Activated CD4-positive, alpha-beta T cell treated with anti-CD3 and anti-CD28 coated beads, Interleukin-2, amount 10 ng/mL, durations not matched to agents 24 days and 14 days (primary cell): ENCODE measurements at regions not wholly inside any gene's neighbourhood (a gene's known extent, or its start where the extent isn't known, plus 50 kb on each side); places are given as distances from the start of the nearest gene placed in this dataset.

Experiments
- DNase-seq: peaks from one replicate; pipeline ENCODE4 v3.0.0; 2022
- H3K27ac Mint-ChIP-seq: one replicate; pipeline ENCODE4 v1.8.0; 2022; ENCODE audit warnings: mild to moderate bottlenecking, mixed read lengths
- H3K27me3 Mint-ChIP-seq: one replicate; pipeline ENCODE4 v1.8.0; 2022; ENCODE audit warnings: mixed read lengths
- H3K36me3 Mint-ChIP-seq: one replicate; pipeline ENCODE4 v1.8.0; 2022; ENCODE audit warnings: low read depth, mild to moderate bottlenecking, mixed read lengths
- H3K4me1 Mint-ChIP-seq: one replicate; pipeline ENCODE4 v1.8.0; 2021; ENCODE audit warnings: mixed read lengths
- H3K4me3 Mint-ChIP-seq: one replicate; pipeline ENCODE4 v1.8.0; 2022; ENCODE audit warnings: mild to moderate bottlenecking, moderate library complexity, mixed read lengths
- H3K9me3 Mint-ChIP-seq: one replicate; pipeline ENCODE4 v1.8.0; 2021; ENCODE audit warnings: mixed read lengths
- intact Hi-C: fragments of 100-400 bp; cut with micrococcal nuclease; formaldehyde crosslinking; loops from one replicate; pipeline ENCODE4 v1.15.1; 2023

DNA sequence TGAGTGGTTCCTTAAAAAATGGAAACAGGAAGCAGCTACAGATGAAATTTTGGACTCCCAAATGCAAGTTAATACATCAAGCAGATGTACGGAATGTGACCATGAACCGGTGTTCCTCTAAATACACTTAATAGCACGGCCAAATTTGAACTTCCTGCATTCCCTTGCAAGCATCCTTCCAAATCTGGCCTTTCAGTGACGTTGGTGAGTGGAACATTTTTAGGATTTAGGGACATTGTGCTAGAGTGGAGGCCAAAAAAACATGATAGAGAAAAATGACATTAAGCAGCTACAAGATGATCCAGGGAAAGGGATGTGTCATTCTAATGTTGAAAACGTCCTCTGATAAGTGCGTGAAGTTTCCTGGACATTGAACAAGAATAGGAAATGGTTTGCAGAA lies 62.1 kb downstream of the CTAGE1 start:
- DNase-seq, result no peak
- no peak overlapping the region for H3K4me3 Mint-ChIP-seq
- H3K9me3 Mint-ChIP-seq, result no peaks in the 10 kb centered on the region
- H3K36me3 Mint-ChIP-seq, result no peaks in the 10 kb centered on the region
- no peak overlapping the region for H3K27ac Mint-ChIP-seq
- no peaks in the 10 kb centered on the region for H3K4me1 Mint-ChIP-seq
- peaks cover 3% of the 10 kb centered on the region for H3K27me3 Mint-ChIP-seq
- intact Hi-C loops, result no loop called here

- H3K4me1 Mint-ChIP-seq, result no peaks in the 10 kb centered on the region
- H3K27ac Mint-ChIP-seq, result no peak overlapping the region
- H3K27me3 Mint-ChIP-seq, result peaks cover 8% of the 10 kb centered on the region
- no peak for DNase-seq
- H3K9me3 Mint-ChIP-seq, result no peaks in the 10 kb centered on the region
- intact Hi-C loops, result no loop called here
- H3K36me3 Mint-ChIP-seq, result no peaks in the 10 kb centered on the region
- H3K4me3 Mint-ChIP-seq, result no peak overlapping the region
Observed at GRCh38 chr18:22355069-22355468, 62.6 kb downstream of the CTAGE1 start.

GRCh38 chr18:22349966-22350365 lies 67.7 kb downstream of the CTAGE1 start:
- Mint-ChIP-seq H3K27ac (no peak overlapping the region), H3K9me3 (peaks cover 4% of the 10 kb centered on the region), H3K27me3 (peaks cover 49% of the 10 kb centered on the region), H3K4me3 (no peak overlapping the region), H3K4me1 (peaks cover 3% of the 10 kb centered on the region), H3K36me3 (no peaks in the 10 kb centered on the region)
- DNase-seq, result no peak
- intact Hi-C loops, result loop anchor here (5.0 kb wide), 2 partner anchors 108 to 183 kb away; partner anchors contain the start of gene GATA6

DNA sequence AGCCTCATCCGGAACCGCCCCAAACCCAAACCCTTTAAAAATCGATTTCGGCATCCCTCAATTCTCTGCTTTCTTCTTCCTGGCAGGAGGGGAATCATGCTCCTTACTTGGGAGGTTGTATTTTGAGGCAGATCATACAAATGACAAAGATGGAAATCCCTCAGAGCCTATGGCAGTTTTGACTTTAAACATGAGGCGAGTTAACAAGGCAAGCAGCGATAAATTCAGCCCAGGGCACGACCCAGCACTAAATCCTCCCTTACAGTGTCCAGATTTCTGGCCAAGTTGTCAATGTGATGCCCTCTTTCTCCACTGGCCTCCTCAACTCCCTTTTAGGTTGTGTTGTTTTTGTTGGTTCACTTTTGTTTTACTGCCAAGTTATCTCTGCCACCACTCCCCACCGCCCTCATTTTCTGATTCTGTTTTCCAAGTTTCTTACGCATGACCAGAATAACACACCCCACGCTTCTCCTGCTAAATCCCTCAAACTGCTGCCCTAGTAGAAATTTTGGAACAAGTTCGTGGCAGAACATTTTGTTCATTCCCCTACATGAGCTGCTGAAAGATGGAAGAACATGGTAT lies 68.3 kb downstream of the CTAGE1 start:
- peaks cover 3% of the 10 kb centered on the region for H3K4me1 Mint-ChIP-seq
- H3K27ac Mint-ChIP-seq, result no peak overlapping the region
- H3K4me3 Mint-ChIP-seq, result no peak overlapping the region
- intact Hi-C loops, result loop anchor here (5.0 kb wide), 2 partner anchors 107 to 182 kb away; partner anchors contain the start of gene GATA6
- no peaks in the 10 kb centered on the region for H3K36me3 Mint-ChIP-seq
- peaks cover 4% of the 10 kb centered on the region for H3K9me3 Mint-ChIP-seq
- DNase-seq, result no peak
- peaks cover 49% of the 10 kb centered on the region for H3K27me3 Mint-ChIP-seq

DNA sequence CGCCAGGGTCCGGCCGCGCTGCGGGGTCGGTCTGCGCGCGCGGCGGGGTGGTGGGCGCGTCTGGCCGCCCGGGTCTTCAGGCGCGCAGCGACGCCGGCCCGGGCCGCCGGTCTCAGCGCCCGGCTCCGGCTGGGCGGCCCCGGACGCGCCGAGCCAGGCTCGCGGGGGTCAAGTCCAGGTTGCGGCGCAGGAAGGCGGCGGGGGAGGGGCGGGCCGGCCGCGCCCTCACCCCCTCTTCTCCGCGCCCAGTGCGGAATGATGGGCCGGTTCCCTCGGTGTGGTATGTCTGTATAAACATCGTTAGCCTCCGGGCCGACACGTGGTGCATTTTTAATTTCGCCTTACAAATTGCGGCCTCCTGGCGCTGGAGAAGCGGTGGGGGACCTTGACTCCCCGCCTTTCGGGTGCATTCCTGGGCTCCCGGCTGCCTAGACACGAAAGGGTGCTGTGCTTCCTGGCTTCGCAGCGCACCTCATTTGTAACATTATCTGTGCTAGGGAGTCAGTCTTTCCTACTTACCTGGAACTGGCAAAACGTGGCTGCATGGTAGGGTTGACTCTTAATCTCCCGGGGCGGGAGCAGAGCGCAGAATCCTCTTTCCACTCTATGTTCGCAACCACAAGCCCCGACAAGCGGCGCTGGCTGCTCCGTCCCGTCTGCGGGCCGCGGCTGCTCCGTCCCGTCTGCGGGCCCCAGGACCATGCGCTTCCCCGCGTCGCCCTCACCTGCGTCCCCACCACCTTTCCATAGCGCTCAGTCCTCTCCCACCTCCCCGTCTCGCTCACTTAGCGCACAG lies 69.0 kb downstream of the CTAGE1 start:
- DNase-seq, result no peak
- Mint-ChIP-seq H3K9me3 (peaks cover 4% of the 10 kb centered on the region), H3K4me1 (peaks cover 3% of the 10 kb centered on the region), H3K27ac (no peak overlapping the region), H3K27me3 (peaks cover 49% of the 10 kb centered on the region), H3K36me3 (no peaks in the 10 kb centered on the region), H3K4me3 (no peak overlapping the region)
- intact Hi-C loops, result loop anchor here (5.0 kb wide), 2 partner anchors 106 to 181 kb away; partner anchors contain the start of gene GATA6

GRCh38 chr18:22347606-22348511 lies 69.9 kb downstream of the CTAGE1 start:
- Mint-ChIP-seq H3K27ac (no peak overlapping the region), H3K9me3 (peaks cover 4% of the 10 kb centered on the region), H3K27me3 (peaks cover 49% of the 10 kb centered on the region), H3K36me3 (no peaks in the 10 kb centered on the region), H3K4me3 (no peak overlapping the region), H3K4me1 (peaks cover 3% of the 10 kb centered on the region)
- intact Hi-C loops, result loop anchor here (5.0 kb wide), 2 partner anchors 106 to 181 kb away; partner anchors contain the start of gene GATA6
- no peak for DNase-seq

- intact Hi-C loops, result loop anchor here (5.0 kb wide), 2 partner anchors 105 to 180 kb away; partner anchors contain the start of gene GATA6
- no peak overlapping the region for H3K27ac Mint-ChIP-seq
- H3K27me3 Mint-ChIP-seq, result peaks cover 47% of the 10 kb centered on the region
- H3K4me3 Mint-ChIP-seq, result no peak overlapping the region
- H3K4me1 Mint-ChIP-seq, result peaks cover 3% of the 10 kb centered on the region
- peaks cover 4% of the 10 kb centered on the region for H3K9me3 Mint-ChIP-seq
- no peak for DNase-seq
- H3K36me3 Mint-ChIP-seq, result no peaks in the 10 kb centered on the region
Observed at GRCh38 chr18:22346953-22347605, 70.6 kb downstream of the CTAGE1 start.

- H3K4me3 Mint-ChIP-seq, result no peak overlapping the region
- no peak for DNase-seq
- no peaks in the 10 kb centered on the region for H3K36me3 Mint-ChIP-seq
- intact Hi-C loops, result loop anchor here (5.0 kb wide), 2 partner anchors 104 to 179 kb away; partner anchors contain the start of gene GATA6
- peaks cover 47% of the 10 kb centered on the region for H3K27me3 Mint-ChIP-seq
- H3K4me1 Mint-ChIP-seq, result peaks cover 3% of the 10 kb centered on the region
- H3K9me3 Mint-ChIP-seq, result peaks cover 4% of the 10 kb centered on the region
- H3K27ac Mint-ChIP-seq, result no peak overlapping the region
Observed at GRCh38 chr18:22346401-22346952, 71.2 kb downstream of the CTAGE1 start.

DNA sequence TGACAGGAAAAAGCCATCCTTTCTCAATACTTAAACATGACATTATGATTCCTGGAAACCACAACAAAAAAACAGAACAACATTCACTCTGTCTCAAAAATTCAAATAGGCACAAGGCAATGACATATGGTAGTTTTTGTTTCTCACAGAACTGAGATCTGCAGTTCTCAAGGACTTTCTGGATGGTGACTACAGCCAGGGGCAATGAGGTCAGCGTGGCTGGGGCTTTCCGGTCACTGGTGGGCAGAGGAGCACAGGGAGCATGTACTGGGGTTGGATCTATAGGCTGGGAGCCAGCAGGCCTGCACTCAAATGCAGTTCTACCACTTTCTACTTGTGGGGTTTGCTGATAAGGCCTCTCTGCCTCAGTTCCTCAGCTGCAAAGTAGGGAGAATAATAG lies 72.0 kb downstream of the CTAGE1 start:
- H3K4me1 Mint-ChIP-seq, result peaks cover 3% of the 10 kb centered on the region
- intact Hi-C loops, result loop anchor here (5.0 kb wide), 2 partner anchors 103 to 178 kb away; partner anchors contain the start of gene GATA6

DNA sequence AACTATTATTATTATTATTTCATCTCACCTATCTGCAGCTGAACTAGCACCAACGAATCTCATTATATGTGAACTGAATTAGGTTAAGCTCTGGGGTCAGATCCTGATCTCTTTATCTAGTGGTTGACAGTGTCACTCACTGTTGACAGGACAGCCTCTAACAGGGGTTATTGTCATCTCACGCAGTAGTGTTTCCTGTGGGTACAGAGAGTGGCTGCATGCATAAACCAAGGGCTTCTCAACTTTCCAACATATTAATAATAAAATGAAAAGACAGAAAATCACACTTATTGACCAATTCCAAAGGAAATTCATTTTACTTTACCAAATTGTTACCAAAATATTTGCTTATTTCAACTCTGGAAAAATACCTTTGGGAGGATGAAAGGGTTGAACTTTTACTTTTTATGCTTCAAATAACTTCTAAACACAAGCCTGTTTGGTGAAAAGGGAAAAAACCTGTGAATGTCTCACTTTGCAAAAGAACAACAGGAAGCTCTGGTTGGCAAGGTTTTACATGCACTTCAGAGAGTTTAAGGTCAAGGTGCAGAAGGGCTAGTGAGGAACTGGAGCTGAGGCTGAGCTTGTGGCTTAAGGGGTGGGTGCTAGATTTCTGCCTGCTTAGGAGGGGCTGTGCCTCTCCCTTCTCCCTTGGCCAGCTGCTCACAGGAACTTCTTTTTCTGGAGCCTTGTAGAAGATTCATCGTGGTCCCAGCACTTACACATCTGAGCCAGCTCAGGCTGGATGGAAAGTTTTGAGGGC lies 72.6 kb downstream of the CTAGE1 start:
- H3K4me3 Mint-ChIP-seq, result no peak overlapping the region
- H3K9me3 Mint-ChIP-seq, result peaks cover 4% of the 10 kb centered on the region
- H3K36me3 Mint-ChIP-seq, result no peaks in the 10 kb centered on the region
- intact Hi-C loops, result loop anchor here (5.0 kb wide), 2 partner anchors 103 to 178 kb away; partner anchors contain the start of gene GATA6
- peaks cover 3% of the 10 kb centered on the region for H3K4me1 Mint-ChIP-seq
- H3K27ac Mint-ChIP-seq, result no peak overlapping the region
- peaks cover 41% of the 10 kb centered on the region for H3K27me3 Mint-ChIP-seq
- DNase-seq, result no peak

More for the DNA sequence above, 72.0 kb downstream of the CTAGE1 start:
- H3K36me3 Mint-ChIP-seq, result no peaks in the 10 kb centered on the region
- peaks cover 46% of the 10 kb centered on the region for H3K27me3 Mint-ChIP-seq
- H3K9me3 Mint-ChIP-seq, result peaks cover 4% of the 10 kb centered on the region
- H3K4me3 Mint-ChIP-seq, result no peak overlapping the region
- DNase-seq, result no peak
- H3K27ac Mint-ChIP-seq, result no peak overlapping the region

DNA sequence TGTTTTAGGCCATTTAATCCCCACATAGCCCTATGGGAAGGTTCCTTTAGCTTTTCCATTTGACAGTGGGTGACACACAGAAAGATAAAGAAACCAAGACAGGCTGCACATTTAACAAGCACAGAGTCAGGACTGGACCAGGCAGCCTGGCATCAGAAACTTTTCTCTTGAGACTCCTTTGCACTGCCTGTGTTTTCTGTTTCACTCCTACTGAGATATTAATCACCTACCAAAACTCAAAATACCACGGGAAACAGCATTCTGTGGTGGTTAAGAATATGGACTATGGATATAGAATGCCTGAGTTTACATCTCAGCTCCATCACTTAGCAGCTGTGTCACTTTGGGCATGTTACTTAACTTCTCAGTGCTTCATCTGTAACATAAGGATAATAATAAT lies 73.3 kb downstream of the CTAGE1 start:
- no peaks in the 10 kb centered on the region for H3K36me3 Mint-ChIP-seq
- intact Hi-C loops, result no loop called here

GRCh38 chr18:22343613-22344012 lies 74.1 kb downstream of the CTAGE1 start:
- no peak overlapping the region for H3K27ac Mint-ChIP-seq
- no peak overlapping the region for H3K4me3 Mint-ChIP-seq
- intact Hi-C loops, result no loop called here
- H3K36me3 Mint-ChIP-seq, result no peaks in the 10 kb centered on the region
- DNase-seq, result no peak
- H3K4me1 Mint-ChIP-seq, result peaks cover 3% of the 10 kb centered on the region
- H3K27me3 Mint-ChIP-seq, result peaks cover 27% of the 10 kb centered on the region
- H3K9me3 Mint-ChIP-seq, result no peaks in the 10 kb centered on the region

More for the DNA sequence above, 73.3 kb downstream of the CTAGE1 start:
- peaks cover 4% of the 10 kb centered on the region for H3K9me3 Mint-ChIP-seq
- H3K4me3 Mint-ChIP-seq, result no peak overlapping the region
- peaks cover 3% of the 10 kb centered on the region for H3K4me1 Mint-ChIP-seq
- DNase-seq, result no peak
- H3K27me3 Mint-ChIP-seq, result peaks cover 34% of the 10 kb centered on the region
- no peak overlapping the region for H3K27ac Mint-ChIP-seq
